Erythroblast (primary cell): ENCODE measurements at regions not wholly inside any gene's neighbourhood (a gene's known extent, or its start where the extent isn't known, plus 50 kb on each side); places are given as distances from the start of the nearest gene placed in this dataset.
"Not testable (repeated sequence)": the region's sequence is repeated elsewhere in the genome, so short reads cannot be mapped to it uniquely, and the experiment has no call there.

Experiments used
- DNase-seq, 2 experiments: peaks; one replicate each; lab custom pipeline; 2025; lab: John Stamatoyannopoulos, UW
- GATA1 ChIP-seq: IDR thresholded peaks from 2 replicates; pipeline ENCODE4 v1.6.1; 2011; ENCODE audit warnings: low read depth, mild to moderate bottlenecking, control low read depth, low read length, moderate library complexity
- POLR2A ChIP-seq: IDR thresholded peaks from 2 replicates; pipeline ENCODE4 v1.6.1; 2011; ENCODE audit warnings: mild to moderate bottlenecking, low read length

DNA sequence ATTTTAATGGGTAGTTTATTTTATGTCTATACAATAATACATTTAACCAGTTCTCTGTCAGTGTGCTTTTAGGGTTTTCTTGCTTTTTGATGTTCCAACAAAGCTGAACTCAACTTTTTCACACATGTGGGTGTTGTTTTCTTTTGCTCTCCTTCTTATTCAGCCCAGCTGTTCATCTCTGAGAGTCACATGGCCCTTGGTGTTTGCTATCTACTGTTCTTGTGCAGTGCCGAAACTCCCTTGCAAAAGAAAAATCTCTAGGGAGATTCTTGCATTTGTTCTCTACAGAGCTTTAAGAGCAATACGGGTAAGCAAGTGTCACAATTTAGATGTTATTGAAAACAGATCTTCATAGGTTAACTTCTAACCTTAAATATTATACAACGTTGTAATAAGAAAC, 281.1 kb upstream of the CXADR start:
- no peak for TF ChIP-seq GATA1
- TF ChIP-seq POLR2A, result no peak
- DNase-seq, result no peak

DNA sequence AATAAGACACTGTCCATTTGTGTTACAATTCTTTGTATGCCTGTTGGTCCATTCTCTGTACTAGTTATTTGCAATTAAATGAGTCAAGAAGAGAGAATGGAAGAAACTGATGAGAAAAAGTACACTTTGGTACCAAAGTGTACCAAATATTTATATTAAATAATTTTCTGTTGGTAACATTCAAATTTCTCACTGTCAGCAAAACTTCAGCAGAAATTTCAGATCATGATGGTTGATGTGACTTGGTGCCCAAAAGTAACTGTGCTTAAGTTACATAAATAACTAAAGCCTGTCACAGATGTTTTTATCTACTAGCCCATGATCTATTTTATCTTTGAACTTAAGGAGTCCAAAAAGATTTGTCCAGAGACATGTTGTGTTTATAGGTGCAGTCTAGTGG, 274.4 kb upstream of the CXADR start:
- no peak for TF ChIP-seq GATA1
- no peak for TF ChIP-seq POLR2A
- DNase-seq, result no peak

DNA sequence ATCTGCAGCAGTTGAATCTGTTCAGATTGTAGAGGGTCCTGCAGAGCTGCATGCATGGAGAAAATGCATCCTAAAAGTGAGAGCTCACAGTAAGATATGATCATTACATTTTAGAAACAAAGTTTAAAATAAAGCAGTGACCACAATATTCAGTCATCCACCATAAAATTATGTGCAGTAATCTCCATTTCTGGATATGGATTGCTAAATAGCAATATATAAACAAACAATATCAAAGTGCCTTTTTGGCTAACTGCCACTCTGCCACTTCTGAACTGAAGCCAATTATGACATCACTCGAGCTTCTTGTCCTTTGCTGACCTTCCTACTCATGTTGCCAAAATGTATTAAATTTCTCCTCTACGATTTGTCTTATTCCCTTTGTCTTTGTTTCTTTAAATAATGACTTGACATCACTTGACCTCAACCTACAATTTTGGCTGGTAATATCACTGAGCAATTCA, 262.0 kb upstream of the CXADR start:
- no peak for DNase-seq
- TF ChIP-seq GATA1 (no peak), POLR2A (no peak)

DNA sequence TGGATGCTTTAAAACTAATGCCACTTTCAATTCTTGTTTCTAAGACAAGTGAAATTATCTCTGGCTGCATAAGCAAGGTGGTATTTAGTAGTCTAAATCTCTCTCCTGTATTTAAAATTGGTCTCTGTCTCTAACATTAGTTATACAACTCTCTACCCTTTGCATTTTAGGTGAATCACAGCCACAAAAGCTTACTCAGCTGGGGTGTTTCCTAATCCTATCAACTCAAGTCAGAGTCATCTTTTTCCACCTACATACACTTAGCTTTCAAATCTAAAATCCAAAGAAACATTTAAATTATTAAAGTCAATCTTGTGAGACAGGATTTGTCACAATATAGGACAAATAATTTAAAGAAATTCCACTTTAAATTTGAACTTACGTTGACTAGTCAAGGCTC, 255.1 kb upstream of the CXADR start:
- DNase-seq, result no peak
- TF ChIP-seq POLR2A (no peak), GATA1 (no peak)

DNA sequence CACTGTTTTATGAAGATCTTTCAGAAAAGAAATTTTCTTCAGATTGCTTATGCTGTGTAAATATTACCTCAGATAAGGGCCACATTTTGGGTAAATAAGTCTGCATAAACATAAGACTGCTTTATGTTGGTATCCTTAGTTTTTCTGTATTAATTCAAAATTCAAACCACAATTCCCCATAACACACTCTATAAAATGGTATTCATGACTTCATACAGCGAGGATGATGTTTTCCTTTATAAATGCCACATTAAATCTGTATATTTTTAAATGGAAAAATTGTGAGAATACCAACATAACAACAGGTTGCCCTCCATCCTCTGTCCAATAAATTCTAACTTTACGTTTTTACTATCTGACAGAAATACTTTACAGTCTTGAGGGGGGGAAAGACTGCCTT, 248.7 kb upstream of the CXADR start:
- no peak for DNase-seq
- TF ChIP-seq GATA1 (no peak), POLR2A (no peak)

DNA sequence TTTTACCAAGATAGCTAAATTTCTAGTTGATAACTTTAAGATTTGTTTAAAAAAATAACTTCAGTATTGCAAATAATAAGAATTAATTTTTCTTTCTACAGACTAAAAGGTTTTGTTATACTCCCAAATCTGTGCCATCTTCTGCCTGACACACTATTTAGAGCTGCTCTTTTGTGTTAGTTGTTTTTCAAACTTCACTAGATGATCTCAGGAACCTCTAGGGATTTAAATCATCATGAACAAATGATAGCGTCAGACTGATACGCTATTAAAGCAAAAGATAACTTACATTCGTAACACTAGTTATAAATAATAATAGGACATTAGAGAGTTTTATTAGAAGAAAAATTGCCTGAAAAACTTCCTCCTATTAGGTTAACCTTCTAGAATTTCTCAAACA, 243.1 kb upstream of the CXADR start:
- no peak for TF ChIP-seq GATA1
- no peak for TF ChIP-seq POLR2A
- DNase-seq, result no peak

DNA sequence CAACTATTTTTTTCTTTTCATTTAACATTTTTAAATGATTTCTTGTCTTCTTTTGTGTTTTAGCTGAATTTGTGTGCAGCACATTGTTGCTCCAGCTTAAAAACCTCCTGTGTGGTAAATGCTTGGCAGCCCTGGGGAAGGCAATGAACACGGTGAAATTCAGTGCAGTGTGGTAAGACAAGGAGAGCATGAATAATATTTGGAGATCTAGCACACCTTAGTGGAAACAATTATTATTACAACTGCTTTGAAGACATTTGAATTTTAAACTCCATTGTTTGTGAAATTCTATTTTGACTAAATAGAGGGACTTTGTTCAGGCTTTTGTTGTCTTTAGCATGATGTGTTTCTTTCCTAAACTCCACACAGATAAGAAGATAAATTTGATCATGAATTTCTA, 242.6 kb upstream of the CXADR start:
- peak in 1 of 2 experiments; percentile 1 for DNase-seq
- TF ChIP-seq GATA1, result no peak
- no peak for TF ChIP-seq POLR2A

DNA sequence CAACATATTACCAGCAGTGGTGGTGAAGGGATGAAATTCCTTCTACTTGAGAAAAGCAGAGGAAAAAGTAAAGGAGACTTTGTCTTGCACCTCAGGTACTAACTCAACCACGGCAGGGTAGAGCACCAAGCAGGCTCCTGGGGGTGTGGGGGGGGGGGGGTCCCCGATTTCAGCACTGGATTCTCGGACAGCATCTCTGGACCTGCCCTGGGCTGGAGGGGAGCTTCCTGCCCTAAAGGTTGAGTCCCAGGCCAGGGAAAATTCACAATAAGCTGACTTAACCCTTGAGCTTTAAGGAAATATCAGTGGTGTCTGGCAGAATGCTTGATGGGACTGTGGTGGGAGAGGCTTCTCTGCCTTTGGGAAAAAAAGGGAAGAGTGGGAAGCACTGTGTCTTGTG, 233.2 kb upstream of the CXADR start:
- no peak for DNase-seq
- TF ChIP-seq GATA1 (no peak), POLR2A (no peak)

DNA sequence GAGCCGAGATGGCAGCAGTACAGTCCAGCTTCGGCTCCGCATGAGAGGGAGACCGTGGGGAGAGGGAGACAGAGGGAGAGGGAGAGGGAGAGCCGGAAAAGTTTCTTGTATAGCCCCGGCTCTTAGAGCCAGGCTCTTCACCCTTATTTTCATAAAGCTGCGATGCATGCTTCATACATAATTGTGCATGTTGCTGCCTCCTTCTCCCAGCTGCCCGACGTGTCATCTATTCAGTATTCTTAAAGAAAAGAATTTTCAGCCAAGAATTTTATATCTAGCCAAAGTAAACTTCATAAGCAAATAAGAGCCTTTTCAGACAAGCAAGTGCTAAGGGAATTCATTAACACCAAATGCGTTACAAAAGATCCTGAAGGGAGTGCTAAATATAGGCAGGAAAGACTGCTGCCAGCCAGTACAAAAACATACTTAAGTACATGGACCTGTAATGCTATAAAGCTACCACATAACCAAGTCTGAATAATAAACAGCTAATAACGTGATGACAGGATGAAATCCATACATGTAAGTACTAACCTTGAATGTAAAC, 219.8 kb upstream of the CXADR start:
- not testable (repeated sequence) for DNase-seq

DNA sequence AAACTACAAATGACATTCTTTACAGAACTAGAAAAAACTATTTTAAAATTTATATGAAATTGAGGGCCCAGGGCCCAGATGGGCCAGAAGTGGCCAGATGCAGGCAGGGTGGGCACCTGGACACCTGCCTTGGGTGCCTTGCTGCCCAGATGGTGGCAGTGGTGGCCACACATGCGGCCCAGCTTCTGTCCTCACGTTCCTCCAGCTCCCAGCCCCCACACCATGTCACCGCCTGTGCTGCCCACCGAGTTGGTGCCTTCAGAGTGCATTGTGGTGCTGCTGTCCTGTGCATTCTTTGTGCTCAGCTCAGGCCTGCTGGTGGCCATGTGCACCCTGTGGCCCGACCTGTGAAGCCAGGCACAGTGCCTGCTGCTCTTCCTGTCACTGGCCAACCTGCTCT, 216.8 kb upstream of the CXADR start:
- TF ChIP-seq GATA1 (no peak), POLR2A (no peak)
- DNase-seq, result no peak

DNA sequence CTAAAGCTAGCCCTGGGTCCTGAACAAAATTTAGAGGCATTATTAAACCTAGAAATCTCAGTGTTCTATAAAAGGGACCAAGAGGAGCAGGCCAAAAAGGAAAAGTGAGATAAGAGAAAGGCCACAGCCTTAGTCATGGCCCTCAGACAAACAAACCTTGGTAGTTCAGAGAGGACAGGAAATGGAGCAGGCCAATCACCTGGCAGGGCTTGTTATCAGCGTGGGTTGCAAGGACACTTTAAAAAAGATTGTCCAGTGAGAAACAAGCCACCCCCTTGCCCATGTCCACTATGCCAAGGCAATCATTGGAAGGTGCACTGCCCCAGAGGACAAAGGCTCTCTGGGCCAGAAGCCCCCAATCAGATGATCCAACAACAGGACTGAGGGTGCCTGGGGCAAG, 213.3 kb upstream of the CXADR start:
- not testable (repeated sequence) for DNase-seq

DNA sequence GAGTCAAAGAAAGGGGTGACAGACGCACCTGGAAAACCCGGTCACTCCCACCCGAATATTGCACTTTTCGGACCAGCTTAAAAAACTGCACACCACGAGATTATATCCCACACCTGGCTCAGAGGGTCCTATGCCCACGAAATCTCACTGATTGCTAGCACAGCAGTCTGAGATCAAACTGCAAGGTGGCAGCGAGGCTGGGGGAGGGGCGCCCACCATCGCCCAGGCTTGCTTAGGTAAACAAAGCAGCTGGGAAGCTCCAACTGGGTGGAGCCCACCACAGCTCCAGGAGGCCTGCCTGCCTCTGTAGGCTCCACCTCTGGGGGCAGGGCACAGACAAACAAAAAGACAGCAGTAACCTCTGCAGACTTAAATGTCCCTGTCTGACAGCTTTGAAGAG, 185.1 kb upstream of the CXADR start:
- not testable (repeated sequence) for DNase-seq

DNA sequence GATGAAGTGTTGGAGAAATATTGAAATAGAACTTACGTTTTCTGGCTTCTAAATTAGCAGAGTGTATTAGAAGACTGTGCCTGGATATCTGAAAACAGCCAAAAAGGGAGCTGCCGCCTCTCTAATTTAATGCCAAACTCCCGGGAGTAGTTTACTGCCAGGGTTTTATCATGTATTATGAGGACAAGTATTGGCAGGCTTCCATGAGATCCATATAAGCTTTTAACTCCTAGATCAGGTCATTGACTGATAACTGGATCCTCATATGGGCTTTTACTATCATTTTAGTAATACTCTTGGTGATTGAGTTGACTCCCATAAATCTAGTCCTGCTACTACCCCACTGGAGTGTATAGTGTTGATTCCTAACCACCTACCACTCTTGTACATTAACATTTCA, 178.4 kb upstream of the CXADR start:
- no peak for TF ChIP-seq POLR2A
- no peak for TF ChIP-seq GATA1
- DNase-seq, result no peak

DNA sequence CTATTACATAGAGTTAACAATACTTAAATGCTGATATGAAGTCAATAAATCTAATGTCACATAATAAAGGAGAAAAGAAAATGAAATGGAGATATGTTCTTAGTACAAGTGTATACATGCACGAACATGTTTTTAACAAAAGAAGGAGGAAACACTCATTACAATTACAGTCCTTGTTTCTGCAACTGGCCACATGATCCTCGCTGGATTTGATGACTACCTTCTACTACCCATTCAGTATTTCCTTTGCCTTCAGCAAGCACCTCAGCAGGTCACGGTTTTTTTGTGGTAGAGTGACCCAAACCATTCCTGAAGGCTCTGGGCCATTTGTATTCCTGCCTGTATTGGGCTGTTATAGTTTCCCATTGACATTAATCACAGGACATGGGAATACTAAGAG, 172.8 kb upstream of the CXADR start:
- TF ChIP-seq POLR2A, result no peak
- TF ChIP-seq GATA1, result no peak
- DNase-seq, result no peak

DNA sequence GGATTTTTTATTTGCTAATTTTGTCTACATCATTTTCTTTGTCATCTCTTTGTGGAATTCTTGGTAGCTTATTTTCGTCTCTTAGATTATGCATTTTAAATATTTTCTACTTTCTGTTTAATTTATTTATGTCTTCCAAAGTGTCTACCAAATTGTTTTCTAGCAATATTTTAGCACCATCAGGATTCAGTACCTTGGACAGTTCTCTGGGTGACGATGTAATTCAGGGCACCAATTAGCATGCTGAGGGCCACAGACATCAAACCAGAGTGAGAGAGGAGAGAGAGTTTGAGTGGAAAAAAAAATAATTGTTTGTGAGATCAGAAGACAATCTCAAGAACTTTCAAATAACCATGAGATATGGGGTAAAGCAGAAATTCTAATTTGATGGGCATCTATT, 169.8 kb upstream of the CXADR start:
- TF ChIP-seq GATA1, result no peak
- no peak for TF ChIP-seq POLR2A
- peak; percentile 5 to 15 for DNase-seq

DNA sequence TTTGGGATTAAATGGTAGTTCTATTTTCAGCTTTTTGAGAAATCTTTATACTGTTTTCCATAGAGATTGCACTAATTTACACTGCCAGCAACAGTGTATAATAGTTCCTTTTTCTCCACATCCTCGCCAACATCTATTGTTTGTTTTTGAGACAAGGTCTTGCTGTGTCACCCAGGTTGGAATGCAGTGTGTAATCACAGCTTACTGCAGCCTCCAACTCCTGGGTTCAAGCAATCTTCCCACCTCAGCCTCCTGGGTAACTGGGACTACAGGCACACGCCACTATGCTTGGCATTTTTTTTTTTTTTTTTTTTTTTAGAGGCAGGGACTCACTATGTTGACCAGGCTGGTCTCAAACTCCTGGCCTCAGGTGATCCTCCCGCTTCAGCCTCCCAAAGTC, 164.5 kb upstream of the CXADR start:
- no peak for DNase-seq
- no peak for TF ChIP-seq POLR2A
- TF ChIP-seq GATA1, result no peak
